ENCODE measurements at regions not wholly inside any gene's neighbourhood (a gene's known extent, or its start where the extent isn't known, plus 50 kb on each side); places are given as distances from the start of the nearest gene placed in this dataset.

DNA sequence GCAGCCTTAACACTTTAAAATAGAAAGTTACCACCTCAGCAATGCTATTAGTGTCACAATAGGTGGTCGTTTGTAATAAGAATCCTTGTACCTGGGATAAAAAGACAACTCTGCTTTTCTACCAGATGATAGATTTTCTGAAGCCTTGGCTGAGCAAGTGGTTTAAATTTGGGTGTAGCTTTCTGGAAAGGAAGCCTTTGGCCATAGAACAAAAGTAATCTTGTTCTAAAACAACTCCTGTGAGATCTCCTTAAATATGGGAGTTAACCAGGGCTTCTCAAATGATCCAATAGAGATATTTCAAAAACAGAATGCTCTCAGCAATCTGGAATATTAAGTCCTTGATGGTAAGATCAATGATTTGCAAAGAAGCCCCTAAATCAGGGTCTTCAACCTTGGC, 261.6 kb downstream of the ZNF516 start:
- TF ChIP-seq POLR2AphosphoS5 (IDR thresholded peaks at IDR 0.05) (no peak), CTCF (IDR thresholded peaks at IDR 0.05) (no peak), POLR2A (IDR thresholded peaks at IDR 0.05; ENCODE audit: low read depth) (no peak), EP300 (IDR thresholded peaks at IDR 0.05) (no peak)
